ENCODE measurements at regions not wholly inside any gene's neighbourhood (a gene's known extent, or its start where the extent isn't known, plus 50 kb on each side); places are given as distances from the start of the nearest gene placed in this dataset.

GRCh38 chr16:73149334-73149733 lies 101.4 kb upstream of the ZFHX3 start:
- TF ChIP-seq CTCF (IDR thresholded peaks at IDR 0.05; ENCODE audit: low read depth, low read length, poor library complexity, severe bottlenecking) (no peak), EZH2phosphoT487 (IDR thresholded peaks at IDR 0.05; ENCODE audit: borderline replicate concordance, low read length) (no peak)

Data from DOHH2 (cell line).